SK-N-MC (cell line): ENCODE measurements at regions not wholly inside any gene's neighbourhood (a gene's known extent, or its start where the extent isn't known, plus 50 kb on each side); places are given as distances from the start of the nearest gene placed in this dataset.
"Not testable (repeated sequence)": the region's sequence is repeated elsewhere in the genome, so short reads cannot be mapped to it uniquely, and the experiment has no call there.

Experiments
- DNase-seq: peaks from one replicate; pipeline ENCODE4 v3.0.0-alpha.2; 2011; ENCODE audit warnings: low read depth, low spot score
- H3K27ac ChIP-seq: fragments of 200-600 bp; sonication (generic); 2 replicates; pipeline ENCODE4 v1.5.1; 2016; ENCODE audit warnings: mixed run types
- H3K36me3 ChIP-seq: fragments of 200-600 bp; sonication (generic); 2 replicates; pipeline ENCODE4 v1.6.1; 2017; ENCODE audit warnings: antibody characterized with exemption, low read length, mixed read lengths; ENCODE audit not compliant: insufficient read depth
- H3K4me3 ChIP-seq: fragments of 200-600 bp; sonication (generic); 2 replicates; pipeline ENCODE4 v1.5.1; 2016
- H3K9ac ChIP-seq: fragments of 200-600 bp; sonication (generic); 2 replicates; pipeline ENCODE4 v1.8.0; 2017; ENCODE audit warnings: mixed run types, mixed read lengths; ENCODE audit not compliant: insufficient read length
- H3K9me3 ChIP-seq: fragments of 200-600 bp; sonication (generic); 2 replicates; pipeline ENCODE4 v1.6.1; 2017; ENCODE audit warnings: low read depth, mild to moderate bottlenecking, antibody characterized with exemption, low read length, moderate library complexity, mixed read lengths
- EZH2 ChIP-seq: fragments of 200-600 bp; sonication (generic); IDR thresholded peaks from one replicate; pipeline ENCODE4 v1.6.1; 2017; ENCODE audit warnings: antibody characterized with exemption
- FOXP2 ChIP-seq: optimal IDR thresholded peaks from 2 replicates; pipeline ENCODE3; 2011; ENCODE audit warnings: mild to moderate bottlenecking, moderate library complexity; ENCODE audit not compliant: insufficient read depth; ENCODE audit errors: extremely low read length, control extremely low read depth
- POLR2AphosphoS5 ChIP-seq: IDR thresholded peaks from 2 replicates; pipeline ENCODE4 v1.6.1; 2012; ENCODE audit warnings: mild to moderate bottlenecking, low read depth, low read length, borderline replicate concordance

DNA sequence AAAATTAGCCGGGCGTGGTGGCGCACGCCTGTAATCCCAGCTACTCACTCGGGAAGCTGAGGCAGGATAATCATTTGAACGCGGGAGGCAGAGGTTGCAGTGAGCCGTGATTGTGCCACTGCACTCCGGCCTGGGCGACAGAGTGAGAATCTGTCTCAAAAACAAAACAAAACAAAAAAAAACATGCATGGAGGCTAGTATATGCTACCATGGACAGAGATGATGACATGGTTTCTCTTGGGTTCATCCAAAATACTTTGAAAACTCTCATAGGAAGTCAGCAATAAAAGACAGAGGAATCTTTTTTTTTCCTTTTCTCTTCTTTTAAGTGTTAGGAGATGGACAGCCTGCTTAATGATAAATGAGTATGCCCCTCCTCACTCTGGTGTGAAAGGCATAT lies 137.7 kb upstream of the MB21D2 start:
- H3K9ac ChIP-seq, result no peak overlapping the region
- TF ChIP-seq EZH2 (no peak), POLR2AphosphoS5 (no peak), FOXP2 (no peak)
- DNase-seq, result no peak
- no peak overlapping the region for H3K4me3 ChIP-seq
- no peak overlapping the region for H3K27ac ChIP-seq
- H3K9me3 ChIP-seq, result no peaks in the 10 kb centered on the region
- no peaks in the 10 kb centered on the region for H3K36me3 ChIP-seq

DNA sequence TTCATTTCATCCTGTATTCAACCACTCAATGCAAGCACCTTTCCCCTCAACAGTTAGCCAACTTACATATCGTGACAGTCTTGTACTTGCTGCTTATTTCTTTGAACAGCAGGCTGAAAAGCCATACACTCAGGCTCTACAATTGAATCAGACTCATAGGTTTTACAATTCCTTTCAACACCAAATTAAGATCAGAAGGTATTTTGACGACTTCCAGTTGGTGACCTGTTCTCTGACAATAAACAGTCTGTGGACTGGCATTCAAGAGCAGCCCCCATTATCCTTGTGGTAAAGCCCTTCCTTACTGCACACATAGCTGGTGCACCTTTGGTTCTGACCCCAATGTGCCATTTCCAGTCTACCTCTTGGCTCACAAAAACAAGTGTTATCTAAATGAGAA lies 140.0 kb upstream of the MB21D2 start:
- H3K36me3 ChIP-seq, result no peaks in the 10 kb centered on the region
- no peak for TF ChIP-seq EZH2
- TF ChIP-seq FOXP2, result no peak
- no peak for TF ChIP-seq POLR2AphosphoS5
- no peak overlapping the region for H3K27ac ChIP-seq
- DNase-seq, result no peak
- no peak overlapping the region for H3K9ac ChIP-seq
- H3K9me3 ChIP-seq, result no peaks in the 10 kb centered on the region
- no peak overlapping the region for H3K4me3 ChIP-seq

DNA sequence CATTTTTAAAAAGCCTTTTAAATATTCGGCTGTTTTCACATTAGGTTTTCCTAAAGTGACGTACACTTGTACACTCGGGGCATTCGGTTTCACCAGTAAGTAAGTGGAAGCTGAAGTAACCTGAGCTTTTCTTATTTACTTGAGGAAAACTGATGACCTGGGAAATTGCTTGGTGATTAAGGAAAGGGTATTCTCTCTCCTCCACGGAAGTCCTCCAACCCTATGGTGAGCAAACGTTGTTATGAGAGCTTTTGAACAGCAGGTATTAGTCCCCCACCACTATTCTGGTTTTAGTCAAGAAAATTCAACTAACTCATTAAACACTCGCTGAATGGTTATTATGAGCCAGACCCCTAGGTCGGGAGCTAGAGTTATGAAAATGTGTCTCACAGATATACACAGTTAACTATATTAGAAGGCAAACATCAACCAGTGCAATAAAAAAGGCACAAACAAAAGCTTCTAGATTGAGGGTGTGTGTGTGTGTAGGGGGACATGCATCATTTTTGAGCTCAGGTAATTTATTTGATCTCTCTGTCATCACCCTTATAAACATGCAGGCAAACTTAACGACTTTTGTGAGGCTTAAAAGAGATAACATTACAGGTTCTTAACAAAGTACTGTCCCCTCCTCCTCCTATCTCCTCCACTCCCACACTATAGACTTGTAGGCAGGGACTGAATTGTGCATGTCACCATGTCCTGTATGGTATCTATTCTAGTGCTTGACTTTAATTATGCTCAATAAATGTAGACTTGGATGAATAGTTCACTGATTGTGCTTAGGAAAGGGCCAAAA lies 143.3 kb upstream of the MB21D2 start:
- H3K27ac ChIP-seq, result no peak overlapping the region
- TF ChIP-seq POLR2AphosphoS5, result no peak
- no peak overlapping the region for H3K4me3 ChIP-seq
- H3K9me3 ChIP-seq, result no peaks in the 10 kb centered on the region
- no peak for DNase-seq
- no peaks in the 10 kb centered on the region for H3K36me3 ChIP-seq
- no peak overlapping the region for H3K9ac ChIP-seq

DNA sequence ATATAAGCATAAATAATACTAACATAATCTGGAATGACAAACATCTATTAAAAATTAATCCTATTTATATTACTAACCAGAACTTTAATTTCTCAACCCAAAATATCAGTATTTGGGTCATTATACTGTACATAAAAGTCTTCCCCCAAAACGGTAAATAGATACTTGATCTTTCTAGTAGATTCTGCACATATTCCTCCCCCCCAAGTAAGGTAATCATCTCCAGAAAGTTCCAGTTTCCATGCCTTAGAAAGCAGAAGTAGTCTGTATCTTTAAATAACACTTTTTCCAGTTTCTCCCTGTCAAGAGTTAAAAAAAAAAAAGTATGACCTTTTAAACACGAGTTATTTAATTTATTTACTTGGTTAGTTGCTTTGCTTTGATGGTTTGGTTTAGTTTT lies 150.7 kb upstream of the MB21D2 start:
- no peak for TF ChIP-seq POLR2AphosphoS5
- TF ChIP-seq EZH2, result no peak
- no peak for TF ChIP-seq FOXP2
- H3K4me3 ChIP-seq, result no peak overlapping the region
- no peaks in the 10 kb centered on the region for H3K9me3 ChIP-seq
- DNase-seq, result no peak
- no peak overlapping the region for H3K9ac ChIP-seq
- no peak overlapping the region for H3K27ac ChIP-seq
- no peaks in the 10 kb centered on the region for H3K36me3 ChIP-seq

DNA sequence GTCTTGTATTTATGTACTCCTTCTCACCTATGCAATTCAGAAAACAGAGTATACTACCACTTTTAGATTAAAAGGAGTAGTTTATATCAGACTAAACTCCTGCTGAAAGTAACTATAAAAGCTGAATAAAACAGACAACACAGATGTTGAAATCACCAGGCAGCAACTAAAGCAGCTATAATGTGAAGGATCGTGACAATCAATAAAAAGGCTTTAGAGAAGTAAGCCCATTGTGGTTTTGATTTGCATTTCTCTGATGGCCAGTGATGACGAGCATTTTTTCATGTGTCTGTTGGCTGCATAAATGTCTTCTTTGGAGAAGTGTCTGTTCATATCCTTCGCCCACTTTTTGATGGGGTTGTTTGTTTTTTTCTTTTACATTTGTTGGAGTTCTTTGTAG lies 152.1 kb upstream of the MB21D2 start:
- H3K27ac ChIP-seq, H3K36me3 ChIP-seq, H3K9ac ChIP-seq, H3K4me3 ChIP-seq, DNase-seq, H3K9me3 ChIP-seq: not testable (repeated sequence)

DNA sequence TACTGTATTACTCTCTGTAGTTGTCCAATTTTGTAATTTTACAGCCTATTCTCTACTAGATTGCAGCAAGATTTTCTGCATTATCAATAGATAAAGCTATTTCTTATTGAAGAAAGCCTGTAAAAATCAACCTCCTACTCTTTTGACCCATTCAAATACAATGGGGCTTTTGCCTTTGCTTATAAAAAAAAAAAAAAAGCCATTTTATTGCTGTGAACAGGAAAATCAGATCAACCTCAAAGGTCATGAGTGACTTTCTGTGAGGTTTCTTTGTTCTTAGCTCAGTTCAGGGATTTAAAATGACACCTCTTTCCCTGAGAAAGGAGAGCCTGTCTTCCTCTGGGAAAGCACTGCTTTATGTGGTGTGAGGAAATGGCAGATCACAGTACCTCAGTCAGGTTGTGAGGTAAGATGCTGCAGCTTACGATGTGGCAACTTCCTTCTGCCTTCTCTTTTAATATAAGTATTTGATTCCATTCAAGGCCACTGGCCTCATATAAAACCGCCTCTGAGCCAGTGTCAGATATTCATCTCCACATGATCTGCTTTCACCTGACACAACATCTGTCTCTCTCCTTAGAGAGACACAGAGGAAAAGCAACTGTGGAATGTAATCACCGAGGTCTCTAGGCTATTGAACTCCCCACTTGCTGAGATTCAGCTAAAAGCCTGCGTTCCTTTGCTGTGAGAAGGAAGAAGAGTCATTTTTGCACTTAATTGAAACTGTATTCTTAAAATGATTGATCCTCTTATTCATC lies 161.5 kb upstream of the MB21D2 start:
- Histone ChIP-seq H3K4me3 (no peak overlapping the region), H3K36me3 (no peaks in the 10 kb centered on the region), H3K27ac (no peak overlapping the region), H3K9me3 (no peaks in the 10 kb centered on the region), H3K9ac (no peak overlapping the region)
- DNase-seq, result no peak
- TF ChIP-seq EZH2, result no peak
- no peak for TF ChIP-seq POLR2AphosphoS5
- TF ChIP-seq FOXP2, result no peak

DNA sequence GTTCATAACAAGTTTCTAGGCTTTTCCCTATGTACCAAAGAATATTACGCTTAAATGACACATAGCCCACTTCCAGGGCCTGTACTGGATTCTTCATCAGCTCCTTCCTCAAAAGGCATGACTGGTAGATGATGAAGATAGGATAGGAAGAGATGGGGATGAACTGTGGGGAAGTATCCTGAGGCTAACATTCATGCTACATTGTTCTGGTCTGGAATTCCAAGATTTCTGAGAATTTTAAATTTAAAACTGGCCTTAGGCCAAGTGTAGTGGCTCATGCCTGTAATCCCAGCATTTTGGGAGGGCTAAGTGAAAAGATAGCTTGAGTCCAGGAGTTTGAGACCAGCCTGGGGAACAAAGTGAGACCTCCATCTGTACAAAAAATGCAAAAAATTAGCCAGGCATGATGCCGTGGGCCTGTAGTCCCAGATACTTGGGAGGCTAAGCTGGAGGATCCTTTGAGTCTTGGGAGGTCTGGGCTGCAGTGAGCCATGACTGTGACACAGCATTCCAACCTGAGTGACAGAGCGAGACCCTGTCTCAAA lies 160.1 kb upstream of the PLAAT1 start:
- H3K9ac ChIP-seq, result no peak overlapping the region
- no peak overlapping the region for H3K4me3 ChIP-seq
- DNase-seq, result no peak
- TF ChIP-seq EZH2 (no peak), POLR2AphosphoS5 (no peak), FOXP2 (no peak)
- no peak overlapping the region for H3K27ac ChIP-seq
- no peaks in the 10 kb centered on the region for H3K36me3 ChIP-seq
- H3K9me3 ChIP-seq, result no peaks in the 10 kb centered on the region

DNA sequence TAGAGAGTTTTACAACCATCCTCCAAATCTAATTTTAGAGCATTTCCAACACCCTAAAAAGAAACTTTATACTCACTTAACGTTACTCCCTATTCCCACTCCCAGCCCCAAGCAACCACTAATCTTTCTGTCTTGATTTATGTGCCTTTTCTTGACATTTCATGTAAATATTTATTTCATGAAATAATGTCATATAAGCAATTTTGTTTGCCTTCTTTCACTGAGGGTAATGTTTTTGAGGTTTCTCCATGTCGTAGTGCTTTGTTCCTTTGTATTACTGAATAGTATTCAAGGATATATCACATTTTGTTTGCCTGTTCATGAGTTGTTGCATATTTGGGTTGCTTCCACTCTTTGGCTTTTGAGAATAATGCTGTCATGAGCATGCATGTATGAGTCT lies 155.4 kb upstream of the PLAAT1 start:
- Histone ChIP-seq H3K9me3 (no peaks in the 10 kb centered on the region), H3K9ac (no peak overlapping the region), H3K27ac (no peak overlapping the region), H3K36me3 (no peaks in the 10 kb centered on the region), H3K4me3 (no peak overlapping the region)
- no peak for DNase-seq
- no peak for TF ChIP-seq EZH2
- no peak for TF ChIP-seq POLR2AphosphoS5
- no peak for TF ChIP-seq FOXP2
